Thyroid gland (tissue), 4 donors: ENCODE measurements at regions not wholly inside any gene's neighbourhood (a gene's known extent, or its start where the extent isn't known, plus 50 kb on each side); places are given as distances from the start of the nearest gene placed in this dataset.
"Not testable (repeated sequence)": the region's sequence is repeated elsewhere in the genome, so short reads cannot be mapped to it uniquely, and the experiment has no call there.

Experiments
- DNase-seq, 2 donors: peaks; one replicate each; pipeline ENCODE4 v3.0.0-alpha.2; 2019
- H3K27ac ChIP-seq, 3 donors: fragments of 200-600 bp; sonication (generic); 1 replicate in 2 of 3; 2 replicates in 1 of 3; pipeline ENCODE4 v1.5.1; 2016 to 2019; ENCODE audit warnings: mild to moderate bottlenecking in 1 of 3, moderate library complexity in 1 of 3
- H3K27me3 ChIP-seq: fragments of 200-600 bp; sonication (generic); one replicate; pipeline ENCODE4 v1.5.1; 2019
- H3K36me3 ChIP-seq, 2 donors: fragments of 200-600 bp; sonication (generic); one replicate each; pipeline ENCODE4 v1.5.1; 2016 to 2019
- H3K4me1 ChIP-seq, 2 donors: fragments of 200-600 bp; sonication (generic); one replicate each; pipeline ENCODE4 v1.5.1; 2017 to 2019
- H3K4me3 ChIP-seq, 3 donors: fragments of 200-600 bp; sonication (generic); replicated peaks in 1 of 3; 1 replicate in 2 of 3; 2 replicates in 1 of 3; pipeline ENCODE4 v1.5.1; 2016; ENCODE audit warnings: mild to moderate bottlenecking in 1 of 3
- H3K9me3 ChIP-seq: fragments of 200-600 bp; sonication (generic); one replicate; pipeline ENCODE4 v1.5.1; 2017
- CTCF ChIP-seq, 6 experiments: fragments of 200-600 bp in 3 of 6; fragments of 450-650 bp in 3 of 6; sonication (generic) in 3 of 6; IDR thresholded peaks; one replicate each; pipeline ENCODE4 v1.5.1; 2016 to 2019; ENCODE audit warnings: antibody characterized with exemption in 6 of 6, mild to moderate bottlenecking in 2 of 6, inconsistent platforms in 1 of 6, moderate library complexity in 1 of 6
- POLR2A ChIP-seq, 2 donors: fragments of 450-650 bp; IDR thresholded peaks; one replicate each; pipeline ENCODE4 v1.6.1; 2017; ENCODE audit warnings: antibody characterized with exemption in 2 of 2, mild to moderate bottlenecking in 2 of 2, moderate library complexity in 1 of 2
- WGBS, 2 donors: methylation state at CpG; one replicate each; pipeline ENCODE4 v1.1.5; 2017; 5-methylcytosine and 5-hydroxymethylcytosine counted together
- intact Hi-C: fragments of 100-400 bp; cut with DNase I; formaldehyde crosslinking; loops from one replicate; pipeline ENCODE4 v1.15.1; 2023

- Histone ChIP-seq H3K27me3 (no peaks in the 10 kb centered on the region), H3K27ac (no peak overlapping the region), H3K9me3 (no peaks in the 10 kb centered on the region), H3K36me3 (no peaks in the 10 kb centered on the region), H3K4me1 (no peaks in the 10 kb centered on the region), H3K4me3 (no peak overlapping the region)
- intact Hi-C loops, result no loop called here
- TF ChIP-seq CTCF (IDR thresholded peaks at IDR 0.05) (no peak), POLR2A (IDR thresholded peaks at IDR 0.05) (no peak)
- 75 to 78% methylated on average over 2 of the region's 2 CpGs for WGBS, 2 donors
- DNase-seq, result no peak
Observed at GRCh38 chr10:65235266-65235665, 1690.6 kb upstream of the LRRTM3 start.

DNA sequence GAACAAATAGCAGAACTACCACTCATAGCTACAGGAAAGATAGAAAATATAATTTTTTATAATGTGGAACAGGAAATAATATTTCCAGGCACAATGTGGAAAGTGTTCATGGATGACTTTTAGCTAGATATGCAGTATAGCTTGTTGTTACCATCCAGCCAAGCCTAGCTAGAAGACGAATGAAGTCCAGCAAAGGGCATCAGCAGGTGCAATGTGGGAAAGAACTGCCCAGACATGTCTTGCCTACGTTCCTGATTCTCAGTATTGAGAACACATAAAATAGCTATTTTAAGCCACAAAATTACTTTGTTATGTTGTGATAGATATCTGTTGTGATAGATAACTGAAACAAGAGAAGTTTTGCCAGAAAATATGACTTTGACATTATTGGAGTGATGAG is 1690.0 kb upstream of the LRRTM3 start:
- no peak for TF ChIP-seq POLR2A (IDR thresholded peaks at IDR 0.05)
- H3K9me3 ChIP-seq, result no peaks in the 10 kb centered on the region
- H3K27ac ChIP-seq, result no peak overlapping the region
- 82 to 91% methylated on average over 2 of the region's 2 CpGs for WGBS, 2 donors
- H3K4me1 ChIP-seq, result no peaks in the 10 kb centered on the region
- H3K36me3 ChIP-seq, result no peaks in the 10 kb centered on the region
- intact Hi-C loops, result no loop called here
- H3K27me3 ChIP-seq, result no peaks in the 10 kb centered on the region
- DNase-seq, result no peak
- H3K4me3 ChIP-seq, result no peak overlapping the region

GRCh38 chr10:65265451-65265954 is 1660.3 kb upstream of the LRRTM3 start:
- H3K4me1 ChIP-seq, result no peaks in the 10 kb centered on the region
- 85 to 88% methylated on average over 2 of the region's 2 CpGs for WGBS, 2 donors

DNA sequence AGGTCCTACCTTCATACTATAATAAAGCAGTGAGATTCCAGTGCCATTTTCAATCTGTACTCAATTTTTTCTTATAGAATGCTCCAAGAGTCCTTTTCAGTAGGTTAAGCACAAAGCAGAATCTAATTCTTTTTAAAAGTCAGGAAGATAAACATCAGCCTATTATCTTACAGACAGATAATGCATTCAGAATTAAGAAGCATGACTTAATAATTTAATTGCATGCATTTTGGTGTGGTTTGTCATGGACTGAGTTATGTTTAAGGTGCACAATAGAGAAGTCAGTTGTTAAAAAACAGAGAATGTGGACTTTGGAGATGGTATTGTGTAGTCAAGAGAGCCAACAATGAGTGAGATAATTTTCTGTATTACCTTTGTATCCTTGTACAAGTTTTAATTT is 1656.3 kb upstream of the LRRTM3 start:
- H3K27me3 ChIP-seq, intact Hi-C loops, DNase-seq, H3K27ac ChIP-seq, H3K4me1 ChIP-seq, H3K36me3 ChIP-seq, H3K4me3 ChIP-seq, H3K9me3 ChIP-seq: not testable (repeated sequence)

More at GRCh38 chr10:65265451-65265954, 1660.3 kb upstream of the LRRTM3 start:
- TF ChIP-seq POLR2A (IDR thresholded peaks at IDR 0.05) (no peak), CTCF (IDR thresholded peaks at IDR 0.05) (no peak)
- Histone ChIP-seq H3K27me3 (no peaks in the 10 kb centered on the region), H3K36me3 (no peaks in the 10 kb centered on the region), H3K9me3 (no peaks in the 10 kb centered on the region), H3K27ac (no peak overlapping the region), H3K4me3 (no peak overlapping the region)
- DNase-seq, result no peak
- intact Hi-C loops, result no loop called here

DNA sequence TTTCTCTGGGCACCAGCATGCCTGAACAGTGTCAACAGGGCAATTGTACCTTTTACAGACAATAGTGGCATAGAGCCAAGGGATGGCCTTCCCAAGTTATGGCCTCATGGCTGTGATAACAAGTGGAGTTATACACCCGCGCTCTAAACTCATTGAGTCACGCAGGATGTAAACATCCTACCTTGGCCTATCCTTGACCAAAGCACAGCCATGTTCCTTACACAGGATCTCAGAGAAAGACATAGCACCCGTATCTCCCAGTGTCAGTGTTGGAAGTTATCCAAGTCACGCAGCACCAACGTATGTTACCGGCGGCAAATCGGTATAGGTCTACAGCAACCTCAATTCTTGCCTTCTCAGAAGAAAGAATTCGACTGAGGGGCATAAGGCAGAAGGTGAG is 1654.9 kb upstream of the LRRTM3 start:
- no peak for TF ChIP-seq CTCF (IDR thresholded peaks at IDR 0.05)
- no peak for TF ChIP-seq POLR2A (IDR thresholded peaks at IDR 0.05)
- H3K36me3 ChIP-seq, result no peaks in the 10 kb centered on the region
- H3K27me3 ChIP-seq, result no peaks in the 10 kb centered on the region
- intact Hi-C loops, result no loop called here
- no peaks in the 10 kb centered on the region for H3K4me1 ChIP-seq
- WGBS, 2 donors, result 95 to 96% methylated on average over 10 of the region's 10 CpGs
- no peak overlapping the region for H3K4me3 ChIP-seq
- no peak for DNase-seq
- no peak overlapping the region for H3K27ac ChIP-seq
- H3K9me3 ChIP-seq, result no peaks in the 10 kb centered on the region

DNA sequence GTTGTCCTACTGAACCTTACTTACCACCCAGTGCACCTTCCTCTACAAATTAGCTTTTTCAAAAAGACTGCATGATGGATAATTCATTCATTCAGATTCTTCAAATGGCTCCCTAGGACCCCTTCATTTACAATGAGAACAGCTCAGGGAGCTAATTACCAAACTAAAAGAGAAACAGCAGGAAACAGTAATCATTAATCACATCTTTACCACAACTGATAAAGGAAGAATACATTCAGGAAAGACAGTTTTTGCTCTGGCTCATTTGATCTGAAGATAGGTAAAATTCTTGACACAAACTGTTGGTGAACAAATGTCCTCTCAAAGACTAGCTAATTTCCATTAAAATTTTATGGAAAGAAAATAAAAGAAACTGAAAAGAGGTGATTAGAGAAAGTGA is 1652.7 kb upstream of the LRRTM3 start:
- DNase-seq, result no peak
- Histone ChIP-seq H3K27me3 (no peaks in the 10 kb centered on the region), H3K4me1 (no peaks in the 10 kb centered on the region), H3K9me3 (no peaks in the 10 kb centered on the region), H3K36me3 (no peaks in the 10 kb centered on the region), H3K4me3 (no peak overlapping the region), H3K27ac (no peak overlapping the region)
- TF ChIP-seq CTCF (IDR thresholded peaks at IDR 0.05), result no peak
- TF ChIP-seq POLR2A (IDR thresholded peaks at IDR 0.05), result no peak
- intact Hi-C loops, result no loop called here
